HEK293T (cell line): ENCODE measurements at regions not wholly inside any gene's neighbourhood (a gene's known extent, or its start where the extent isn't known, plus 50 kb on each side); places are given as distances from the start of the nearest gene placed in this dataset.

Experiments used
- FOXM1 ChIP-seq: fragments of 450-650 bp; IDR thresholded peaks from 2 replicates; pipeline ENCODE4 v1.6.1; 2017; ENCODE audit warnings: mild to moderate bottlenecking, borderline replicate concordance
- L3MBTL2 ChIP-seq: fragments of 450-650 bp; conservative IDR thresholded peaks from 2 replicates; pipeline ENCODE4 v1.6.1; 2016; ENCODE audit warnings: mild to moderate bottlenecking
- TF ChIP-seq, protein P1 (sequence below): fragments of 450-650 bp; IDR thresholded peaks from 2 replicates; pipeline ENCODE4 v1.6.1; 2016

GRCh38 chr7:115693779-115694178 is 336.8 kb downstream of the TFEC start:
- TF ChIP-seq FOXM1 (no peak), L3MBTL2 (no peak)
- TF ChIP-seq, protein P1, sequence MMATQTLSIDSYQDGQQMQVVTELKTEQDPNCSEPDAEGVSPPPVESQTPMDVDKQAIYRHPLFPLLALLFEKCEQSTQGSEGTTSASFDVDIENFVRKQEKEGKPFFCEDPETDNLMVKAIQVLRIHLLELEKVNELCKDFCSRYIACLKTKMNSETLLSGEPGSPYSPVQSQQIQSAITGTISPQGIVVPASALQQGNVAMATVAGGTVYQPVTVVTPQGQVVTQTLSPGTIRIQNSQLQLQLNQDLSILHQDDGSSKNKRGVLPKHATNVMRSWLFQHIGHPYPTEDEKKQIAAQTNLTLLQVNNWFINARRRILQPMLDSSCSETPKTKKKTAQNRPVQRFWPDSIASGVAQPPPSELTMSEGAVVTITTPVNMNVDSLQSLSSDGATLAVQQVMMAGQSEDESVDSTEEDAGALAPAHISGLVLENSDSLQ = no peak
